CD4-positive, alpha-beta memory T cell (primary cell): ENCODE measurements at regions not wholly inside any gene's neighbourhood (a gene's known extent, or its start where the extent isn't known, plus 50 kb on each side); places are given as distances from the start of the nearest gene placed in this dataset.

ENCODE experiments used
- CTCF ChIA-PET: fragments of 350-600 bp; sonication (Branson Sonifier 250); formaldehyde crosslinking; loops from one replicate; lab custom pipeline; 2021; ENCODE audit warnings: inconsistent platforms; ENCODE audit not compliant: partially characterized antibody; lab: Charles Lee
- POLR2A ChIA-PET: fragments of 350-600 bp; sonication (Branson Sonifier 250); formaldehyde crosslinking; loops from one replicate; lab custom pipeline; 2021; ENCODE audit not compliant: partially characterized antibody; lab: Charles Lee
- DNase-seq, 5 donors: peaks; one replicate each; pipeline versions ENCODE4 v3.0.0 to v3.0.0-alpha.2; 2020 to 2022; ENCODE audit warnings: mixed read lengths in 1 of 5
- H3K27ac ChIP-seq: one replicate; pipeline ENCODE4 v1.7.0; 2013; ENCODE audit warnings: low read depth, low read length
- H3K27me3 ChIP-seq: 2 replicates; pipeline ENCODE4 v1.7.0; 2013; ENCODE audit warnings: mild to moderate bottlenecking, low read length, moderate library complexity; ENCODE audit not compliant: insufficient read depth
- H3K36me3 ChIP-seq: 2 replicates; pipeline ENCODE4 v1.7.0; 2013; ENCODE audit warnings: mild to moderate bottlenecking, low read length, moderate library complexity; ENCODE audit not compliant: insufficient read depth
- H3K4me1 ChIP-seq: 2 replicates; pipeline ENCODE4 v1.7.0; 2013; ENCODE audit warnings: mild to moderate bottlenecking, low read length, moderate library complexity; ENCODE audit not compliant: insufficient read depth
- H3K4me3 ChIP-seq, 2 donors: one replicate each; pipeline ENCODE4 v1.7.0; 2013; ENCODE audit warnings: low read length in 2 of 2, mild to moderate bottlenecking in 1 of 2
- H3K9me3 ChIP-seq, 2 donors: one replicate each; pipeline ENCODE4 v1.7.0; 2013; ENCODE audit warnings: low read length in 2 of 2, control low read depth in 1 of 2; ENCODE audit not compliant: control insufficient read depth in 1 of 2
- H3K27ac Mint-ChIP-seq, 7 donors: one replicate each; pipeline ENCODE4 v1.8.0; 2020 to 2021; ENCODE audit warnings: mixed read lengths in 7 of 7, mild to moderate bottlenecking in 6 of 7, inconsistent platforms in 3 of 7, moderate library complexity in 3 of 7
- H3K27me3 Mint-ChIP-seq, 2 donors: one replicate each; pipeline ENCODE4 v1.8.0; 2020 to 2021; ENCODE audit warnings: mixed read lengths in 2 of 2
- H3K36me3 Mint-ChIP-seq, 2 donors: one replicate each; pipeline ENCODE4 v1.8.0; 2020 to 2021; ENCODE audit warnings: mixed read lengths in 2 of 2, inconsistent platforms in 1 of 2, mild to moderate bottlenecking in 1 of 2
- H3K4me1 Mint-ChIP-seq, 4 donors: one replicate each; pipeline ENCODE4 v1.8.0; 2020 to 2021; ENCODE audit warnings: mixed read lengths in 4 of 4, mild to moderate bottlenecking in 1 of 4
- H3K4me3 Mint-ChIP-seq, 8 donors: one replicate each; pipeline ENCODE4 v1.8.0; 2020 to 2021; ENCODE audit warnings: mixed read lengths in 8 of 8, mild to moderate bottlenecking in 7 of 8, moderate library complexity in 6 of 8, inconsistent platforms in 3 of 8
- H3K9me3 Mint-ChIP-seq, 8 donors: one replicate each; pipeline ENCODE4 v1.8.0; 2020 to 2021; ENCODE audit warnings: mixed read lengths in 8 of 8, mild to moderate bottlenecking in 5 of 8, inconsistent platforms in 3 of 8, moderate library complexity in 1 of 8
- intact Hi-C: fragments of 100-400 bp; cut with micrococcal nuclease; formaldehyde crosslinking; loops from one replicate; pipeline ENCODE4 v1.15.1; 2023

DNA sequence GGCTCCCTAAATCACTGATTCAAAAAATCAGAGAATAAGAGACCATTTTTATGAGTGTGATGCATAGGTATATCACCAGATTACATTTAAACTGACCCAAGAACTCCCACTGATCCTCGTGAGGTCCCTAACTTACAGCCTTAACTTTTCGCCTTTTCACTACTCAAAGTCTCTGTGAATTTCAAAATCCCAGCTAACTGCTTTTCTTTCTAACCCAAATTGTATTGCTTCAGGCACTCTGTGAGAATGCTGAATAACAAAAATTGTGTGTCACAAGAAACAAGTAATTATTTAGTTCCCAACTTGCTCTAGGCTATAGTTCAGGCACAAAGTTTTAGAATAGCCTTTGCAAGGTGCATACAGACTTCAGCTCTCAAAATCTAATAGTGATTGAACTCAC is 368.6 kb downstream of the CHSY3 start:
- no peak for DNase-seq
- Mint-ChIP-seq H3K9me3 (peaks cover 0 to 1% (median 0%) of the 10 kb centered on the region in 8 donors), H3K27me3 (peaks cover 0 to 2% of the 10 kb centered on the region in 2 donors), H3K27ac (no peak overlapping the region), H3K36me3 (no peaks in the 10 kb centered on the region), H3K4me3 (no peak overlapping the region), H3K4me1 (no peaks in the 10 kb centered on the region)
- H3K27me3 ChIP-seq: no peaks in the 10 kb centered on the region
- no peaks in the 10 kb centered on the region for H3K9me3 ChIP-seq
- POLR2A ChIA-PET: no interaction called here
- intact Hi-C loops: no loop called here
- H3K36me3 ChIP-seq: no peaks in the 10 kb centered on the region
- CTCF ChIA-PET: no interaction called here
- H3K4me1 ChIP-seq: no peaks in the 10 kb centered on the region
- no peak overlapping the region for H3K4me3 ChIP-seq
- H3K27ac ChIP-seq: no peak overlapping the region

DNA sequence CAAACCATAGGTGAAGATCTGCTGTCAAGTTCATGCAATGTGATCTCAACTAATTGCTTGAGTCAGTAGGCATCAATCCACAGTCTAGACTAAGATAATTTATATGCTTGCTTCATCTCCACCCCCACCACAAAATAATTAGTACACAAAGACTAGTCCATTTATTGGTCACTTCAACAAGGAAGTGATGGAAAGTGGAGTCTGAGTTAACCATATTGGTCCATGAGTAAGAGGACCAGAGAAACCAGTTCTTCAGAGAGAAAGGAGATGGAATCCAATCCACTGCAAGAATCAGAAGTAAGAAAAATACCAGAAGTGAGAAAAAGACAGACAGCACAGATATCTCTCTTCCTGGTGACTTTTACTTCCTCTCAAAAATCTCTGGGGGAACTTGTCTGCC is 366.5 kb downstream of the CHSY3 start:
- intact Hi-C loops: no loop called here
- CTCF ChIA-PET: no interaction called here
- Mint-ChIP-seq H3K36me3 (no peaks in the 10 kb centered on the region), H3K27ac (no peak overlapping the region), H3K27me3 (no peaks in the 10 kb centered on the region), H3K9me3 (peaks cover 0 to 2% (median 0%) of the 10 kb centered on the region in 8 donors), H3K4me3 (no peak overlapping the region), H3K4me1 (no peaks in the 10 kb centered on the region)
- Histone ChIP-seq H3K27ac (no peak overlapping the region), H3K27me3 (no peaks in the 10 kb centered on the region), H3K4me3 (no peak overlapping the region), H3K4me1 (no peaks in the 10 kb centered on the region), H3K36me3 (no peaks in the 10 kb centered on the region), H3K9me3 (no peaks in the 10 kb centered on the region)
- DNase-seq: no peak
- POLR2A ChIA-PET: no interaction called here

DNA sequence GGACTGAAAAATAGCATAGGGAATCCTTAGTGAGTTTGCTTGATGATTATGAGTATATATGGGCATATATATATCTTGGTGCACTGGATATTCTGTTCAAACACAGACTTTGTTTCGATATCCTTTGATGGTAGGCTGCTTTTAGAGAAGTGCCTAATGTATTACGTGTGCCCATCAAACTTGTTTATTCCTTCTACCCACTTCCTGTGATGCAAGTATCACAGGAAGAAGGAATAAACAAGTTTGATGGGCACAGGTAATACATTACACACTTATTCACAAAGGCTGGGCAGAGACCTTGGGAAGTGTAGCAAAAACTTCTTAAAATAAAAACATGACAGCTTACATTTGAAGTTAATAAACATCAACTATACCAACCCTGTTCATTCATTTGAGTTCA is 364.2 kb downstream of the CHSY3 start:
- no peaks in the 10 kb centered on the region for H3K4me1 Mint-ChIP-seq
- DNase-seq: no peak
- no peaks in the 10 kb centered on the region for H3K27me3 ChIP-seq
- no peak overlapping the region for H3K27ac Mint-ChIP-seq
- H3K4me1 ChIP-seq: no peaks in the 10 kb centered on the region
- H3K9me3 ChIP-seq: no peaks in the 10 kb centered on the region
- POLR2A ChIA-PET: no interaction called here
- CTCF ChIA-PET: no interaction called here
- intact Hi-C loops: no loop called here
- peaks cover 0 to 4% (median 0%) of the 10 kb centered on the region in 8 donors for H3K9me3 Mint-ChIP-seq
- no peak overlapping the region for H3K4me3 Mint-ChIP-seq
- peaks cover 0 to 1% of the 10 kb centered on the region in 2 donors for H3K27me3 Mint-ChIP-seq
- no peaks in the 10 kb centered on the region for H3K36me3 ChIP-seq
- no peaks in the 10 kb centered on the region for H3K36me3 Mint-ChIP-seq
- no peak overlapping the region for H3K27ac ChIP-seq
- no peak overlapping the region for H3K4me3 ChIP-seq

DNA sequence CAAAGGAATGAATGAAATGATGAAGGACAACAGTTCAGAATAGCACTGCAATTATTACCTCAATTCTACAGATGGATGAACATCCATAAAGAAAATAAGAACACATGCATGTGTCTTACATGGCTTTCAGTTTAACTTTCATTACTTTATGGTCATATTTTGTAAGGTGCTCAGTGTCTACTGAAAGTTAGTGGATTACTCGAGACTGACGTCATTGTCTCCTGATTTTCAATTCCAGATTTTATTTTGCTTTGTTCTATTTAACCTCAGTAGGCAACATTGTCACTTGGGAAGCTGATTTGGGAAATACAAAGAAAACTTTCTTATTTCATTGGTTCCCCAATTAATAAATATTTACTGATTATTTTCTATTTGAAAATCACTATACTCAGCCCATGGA is 363.7 kb downstream of the CHSY3 start:
- no peak overlapping the region for H3K4me3 Mint-ChIP-seq
- intact Hi-C loops: no loop called here
- H3K27me3 Mint-ChIP-seq: peaks cover 0 to 1% of the 10 kb centered on the region in 2 donors
- peaks cover 0 to 4% (median 0%) of the 10 kb centered on the region in 8 donors for H3K9me3 Mint-ChIP-seq
- H3K27ac ChIP-seq: no peak overlapping the region
- no peaks in the 10 kb centered on the region for H3K4me1 ChIP-seq
- H3K27ac Mint-ChIP-seq: no peak overlapping the region
- no peaks in the 10 kb centered on the region for H3K36me3 ChIP-seq
- no peaks in the 10 kb centered on the region for H3K27me3 ChIP-seq
- no peak for DNase-seq
- no peaks in the 10 kb centered on the region for H3K36me3 Mint-ChIP-seq
- H3K4me3 ChIP-seq: no peak overlapping the region
- H3K4me1 Mint-ChIP-seq: no peaks in the 10 kb centered on the region
- ChIA-PET CTCF (no interaction called here), POLR2A (no interaction called here)
- H3K9me3 ChIP-seq: no peaks in the 10 kb centered on the region

DNA sequence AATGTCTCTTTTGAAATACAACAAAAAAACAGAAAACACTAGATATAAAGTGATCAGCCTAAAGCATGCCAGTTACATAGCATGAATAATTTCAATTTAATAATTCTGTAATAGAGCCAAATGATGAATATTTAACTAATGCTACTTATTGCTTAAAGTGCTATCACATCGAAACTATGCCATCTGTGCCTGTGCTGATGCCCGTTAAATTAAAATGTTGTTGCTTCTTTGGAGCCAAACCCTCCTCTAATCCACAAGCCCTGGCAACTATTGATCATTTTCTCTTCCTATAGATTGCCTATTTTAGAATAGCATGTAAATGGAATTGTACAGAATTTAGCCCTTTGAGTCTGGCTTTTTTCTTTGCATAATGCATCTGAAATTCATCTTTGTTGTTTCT is 356.2 kb downstream of the CHSY3 start:
- Histone ChIP-seq H3K4me3 (no peak overlapping the region), H3K36me3 (no peaks in the 10 kb centered on the region), H3K27me3 (no peaks in the 10 kb centered on the region), H3K9me3 (no peaks in the 10 kb centered on the region), H3K4me1 (no peaks in the 10 kb centered on the region), H3K27ac (no peak overlapping the region)
- Mint-ChIP-seq H3K4me1 (no peaks in the 10 kb centered on the region), H3K36me3 (no peaks in the 10 kb centered on the region), H3K4me3 (no peak overlapping the region), H3K27me3 (peaks cover 0 to 1% of the 10 kb centered on the region in 2 donors), H3K27ac (no peak overlapping the region), H3K9me3 (peaks cover 0 to 14% (median 6%) of the 10 kb centered on the region in 8 donors)
- CTCF ChIA-PET: no interaction called here
- POLR2A ChIA-PET: no interaction called here
- DNase-seq: no peak
- intact Hi-C loops: no loop called here

DNA sequence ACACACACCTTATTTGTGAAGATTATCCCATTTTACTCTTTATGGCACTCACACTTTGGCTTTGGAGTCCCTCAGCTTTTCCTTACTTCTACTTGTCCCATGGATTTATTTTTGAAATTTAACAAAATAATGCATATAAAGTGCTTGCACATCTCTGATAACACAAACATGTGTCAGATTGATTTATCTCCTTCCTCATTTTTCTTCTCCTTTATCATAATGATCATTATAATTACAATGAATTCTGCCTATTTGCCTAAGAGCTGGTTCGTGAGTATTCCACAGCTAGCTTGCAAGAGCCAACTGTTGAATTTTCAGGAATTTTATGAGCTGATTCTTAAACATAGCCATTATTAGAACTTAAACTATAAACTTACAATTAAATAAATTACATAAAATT is 347.7 kb downstream of the CHSY3 start:
- Histone ChIP-seq H3K4me3 (no peak overlapping the region), H3K4me1 (no peaks in the 10 kb centered on the region), H3K9me3 (no peaks in the 10 kb centered on the region), H3K27ac (no peak overlapping the region), H3K27me3 (no peaks in the 10 kb centered on the region), H3K36me3 (no peaks in the 10 kb centered on the region)
- Mint-ChIP-seq H3K4me3 (no peak overlapping the region), H3K27me3 (peaks cover 0 to 2% of the 10 kb centered on the region in 2 donors), H3K27ac (no peak overlapping the region), H3K9me3 (peaks cover 0 to 15% (median 6%) of the 10 kb centered on the region in 8 donors), H3K36me3 (no peaks in the 10 kb centered on the region), H3K4me1 (no peaks in the 10 kb centered on the region)
- ChIA-PET POLR2A (no interaction called here), CTCF (no interaction called here)
- intact Hi-C loops: no loop called here
- DNase-seq: no peak

DNA sequence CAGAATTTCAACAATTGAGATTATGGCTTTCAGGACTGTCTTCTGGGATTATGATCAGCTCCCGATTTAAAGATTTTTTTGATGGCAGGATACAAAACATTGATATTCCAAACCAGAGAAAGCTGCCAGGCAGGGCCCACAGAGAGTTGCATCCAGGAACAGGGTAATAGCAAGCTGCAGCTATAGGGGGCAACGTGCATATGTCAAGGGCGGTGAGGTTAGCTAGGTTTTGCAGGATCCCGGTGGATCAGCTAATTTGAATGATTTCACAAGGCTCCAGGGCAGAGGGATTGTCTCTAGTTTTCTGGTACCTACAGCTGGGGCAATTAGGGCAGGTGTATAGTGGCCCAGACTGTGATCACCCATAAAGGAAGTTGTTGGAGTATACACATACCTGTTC is 339.4 kb downstream of the CHSY3 start:
- Histone ChIP-seq H3K27ac (no peak overlapping the region), H3K4me1 (no peaks in the 10 kb centered on the region), H3K4me3 (no peak overlapping the region), H3K9me3 (no peaks in the 10 kb centered on the region), H3K36me3 (no peaks in the 10 kb centered on the region), H3K27me3 (no peaks in the 10 kb centered on the region)
- no peaks in the 10 kb centered on the region for H3K4me1 Mint-ChIP-seq
- H3K27ac Mint-ChIP-seq: no peak overlapping the region
- no peak for DNase-seq
- H3K27me3 Mint-ChIP-seq: peaks cover 0 to 1% of the 10 kb centered on the region in 2 donors
- POLR2A ChIA-PET: no interaction called here
- intact Hi-C loops: no loop called here
- CTCF ChIA-PET: no interaction called here
- H3K9me3 Mint-ChIP-seq: peaks cover 0 to 5% (median 0%) of the 10 kb centered on the region in 8 donors
- H3K4me3 Mint-ChIP-seq: no peak overlapping the region
- no peaks in the 10 kb centered on the region for H3K36me3 Mint-ChIP-seq

DNA sequence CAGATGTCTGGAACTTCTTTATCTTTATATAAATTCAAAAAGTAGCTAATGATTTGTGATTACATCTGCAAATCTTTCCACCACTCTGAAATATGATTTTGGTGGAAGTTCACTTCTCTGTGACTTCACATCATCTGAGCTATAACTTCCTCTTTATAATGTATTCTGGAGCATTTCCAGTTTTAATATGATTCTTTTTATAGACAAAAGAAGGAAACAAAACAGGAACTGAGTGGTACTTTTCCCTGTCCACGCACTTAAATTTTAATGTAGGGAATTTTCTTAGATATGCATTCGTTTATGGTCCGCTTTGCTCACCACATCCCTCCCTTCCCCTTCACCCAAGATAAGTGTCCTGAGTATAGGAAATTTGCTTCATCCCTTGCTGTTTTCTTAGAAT is 333.5 kb downstream of the CHSY3 start:
- H3K27me3 ChIP-seq: no peaks in the 10 kb centered on the region
- H3K9me3 Mint-ChIP-seq: peaks cover 0 to 10% (median 0%) of the 10 kb centered on the region in 8 donors
- no peak for DNase-seq
- H3K4me1 Mint-ChIP-seq: no peaks in the 10 kb centered on the region
- no peaks in the 10 kb centered on the region for H3K36me3 Mint-ChIP-seq
- no peaks in the 10 kb centered on the region for H3K4me1 ChIP-seq
- intact Hi-C loops: no loop called here
- H3K36me3 ChIP-seq: no peaks in the 10 kb centered on the region
- H3K4me3 ChIP-seq: no peak overlapping the region
- peaks cover 0 to 1% of the 10 kb centered on the region in 2 donors for H3K27me3 Mint-ChIP-seq
- H3K27ac Mint-ChIP-seq: no peak overlapping the region
- H3K9me3 ChIP-seq: no peaks in the 10 kb centered on the region
- POLR2A ChIA-PET: no interaction called here
- CTCF ChIA-PET: no interaction called here
- H3K27ac ChIP-seq: no peak overlapping the region
- no peak overlapping the region for H3K4me3 Mint-ChIP-seq
